NCI-H748 (cell line): ENCODE measurements at regions not wholly inside any gene's neighbourhood (a gene's known extent, or its start where the extent isn't known, plus 50 kb on each side); places are given as distances from the start of the nearest gene placed in this dataset.
"Not testable (repeated sequence)": the region's sequence is repeated elsewhere in the genome, so short reads cannot be mapped to it uniquely, and the experiment has no call there.

Experiments
- DNase-seq: peaks from one replicate; lab custom pipeline; 2025; ENCODE audit not compliant: unreplicated experiment; lab: John Stamatoyannopoulos, UW

DNA sequence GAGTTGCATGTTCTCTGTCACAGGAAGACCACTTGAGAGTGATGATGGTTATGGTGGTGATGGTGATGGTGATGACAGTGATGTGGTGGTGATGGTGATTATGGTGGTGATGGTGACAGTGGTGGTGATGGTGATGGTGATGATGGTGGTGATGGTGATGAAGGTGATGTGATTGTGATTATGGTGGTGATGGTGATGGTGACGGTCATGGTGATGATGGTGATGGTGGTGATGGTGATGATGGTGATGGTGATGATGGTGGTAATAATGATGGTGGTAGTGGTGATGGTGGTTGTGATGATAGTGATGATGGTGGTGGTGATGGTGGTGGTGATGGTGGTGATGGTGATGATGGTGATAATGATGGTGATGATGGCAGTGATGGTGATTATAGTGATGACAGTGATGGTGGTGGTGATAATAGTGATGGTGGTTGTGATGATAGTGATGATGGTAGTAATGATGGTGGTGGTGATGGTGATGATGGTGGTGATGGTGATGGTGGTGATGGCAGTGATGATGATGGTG, 93.7 kb downstream of the ASB1 start:
- no peak for DNase-seq

DNA sequence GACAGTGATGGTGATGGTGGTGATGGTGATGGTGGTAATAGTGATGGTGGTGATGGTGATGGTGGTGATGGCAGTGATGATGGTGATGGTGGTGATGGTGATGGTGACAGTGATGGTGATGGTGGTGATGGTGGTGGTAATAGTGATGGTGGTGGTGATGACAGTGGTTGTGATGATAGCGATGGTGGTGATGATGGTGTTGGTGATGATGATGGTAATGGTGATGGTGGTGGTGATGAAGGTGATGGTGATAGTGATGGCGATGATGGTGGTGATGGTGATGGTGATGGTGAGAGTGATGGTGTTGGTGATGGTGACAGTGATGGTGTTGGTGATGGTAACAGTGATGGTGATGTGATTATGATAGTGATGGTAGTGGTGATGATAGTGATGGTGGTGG, 94.3 kb downstream of the ASB1 start:
- no peak for DNase-seq

DNA sequence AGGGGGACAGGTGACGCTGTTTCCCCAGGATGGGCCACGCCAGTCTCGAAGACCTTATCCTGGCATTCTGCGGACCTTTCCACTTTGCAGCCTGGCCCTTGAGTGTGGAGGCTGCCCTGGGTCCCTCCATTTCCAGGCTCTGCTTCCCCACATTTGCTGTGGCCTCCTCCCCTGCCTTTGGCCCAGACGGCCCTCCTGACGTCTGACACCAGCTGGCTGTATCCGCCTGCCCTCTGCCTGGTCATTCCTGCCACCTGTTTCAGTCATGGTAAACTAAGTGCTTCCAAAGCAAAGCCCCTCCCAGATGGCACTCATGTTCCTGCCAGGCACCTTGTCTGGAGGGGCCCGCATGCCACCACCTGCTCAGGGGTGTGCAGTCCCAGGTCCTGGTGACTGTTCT, 95.1 kb downstream of the ASB1 start:
- DNase-seq = no peak

DNA sequence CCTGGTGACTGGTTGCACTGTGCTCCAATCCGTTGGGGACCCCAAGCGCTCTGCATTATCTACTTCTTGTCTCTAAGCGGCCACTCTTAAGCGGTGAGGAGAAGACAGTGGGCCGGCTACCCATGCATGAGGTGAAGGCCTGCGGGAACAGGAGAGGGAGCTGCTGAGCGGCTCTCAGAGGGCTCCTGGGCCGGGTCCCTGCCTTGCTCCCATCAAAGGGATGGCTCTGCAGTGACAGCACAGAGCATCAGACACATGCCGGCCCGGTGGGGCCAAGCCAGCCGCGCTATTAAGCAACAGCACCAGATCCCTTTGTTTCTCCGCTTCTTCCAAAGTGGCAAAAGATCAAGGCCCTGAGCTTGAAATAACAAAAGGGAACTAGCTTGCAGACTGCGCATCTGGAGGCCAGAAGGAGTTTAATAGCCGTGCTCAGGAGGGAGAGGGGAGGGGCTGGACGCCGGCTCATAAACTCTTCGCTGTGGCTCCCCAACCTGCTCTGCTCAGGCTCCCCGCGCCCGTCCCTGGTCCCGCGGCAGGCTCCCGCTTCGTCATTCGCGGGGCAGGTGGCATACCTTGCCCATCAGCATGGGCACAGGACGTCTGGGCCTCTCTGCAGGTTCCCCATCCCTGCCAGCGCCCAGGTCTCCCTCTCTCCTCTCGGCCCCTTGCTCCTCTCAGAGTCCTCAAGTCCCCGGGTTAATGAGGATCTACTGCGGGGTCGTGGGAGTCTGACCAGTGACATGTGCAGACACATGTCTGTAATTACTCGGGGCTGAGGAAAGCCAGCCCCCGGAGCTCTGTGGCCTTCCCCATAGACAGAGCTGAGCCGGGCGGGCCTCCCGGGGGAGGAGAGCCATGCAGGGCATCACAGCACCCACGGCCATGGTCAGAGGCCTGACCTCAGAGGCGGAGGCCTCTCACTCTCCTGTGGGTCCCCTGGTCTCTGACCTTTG, 96.7 kb downstream of the ASB1 start:
- DNase-seq = no peak

DNA sequence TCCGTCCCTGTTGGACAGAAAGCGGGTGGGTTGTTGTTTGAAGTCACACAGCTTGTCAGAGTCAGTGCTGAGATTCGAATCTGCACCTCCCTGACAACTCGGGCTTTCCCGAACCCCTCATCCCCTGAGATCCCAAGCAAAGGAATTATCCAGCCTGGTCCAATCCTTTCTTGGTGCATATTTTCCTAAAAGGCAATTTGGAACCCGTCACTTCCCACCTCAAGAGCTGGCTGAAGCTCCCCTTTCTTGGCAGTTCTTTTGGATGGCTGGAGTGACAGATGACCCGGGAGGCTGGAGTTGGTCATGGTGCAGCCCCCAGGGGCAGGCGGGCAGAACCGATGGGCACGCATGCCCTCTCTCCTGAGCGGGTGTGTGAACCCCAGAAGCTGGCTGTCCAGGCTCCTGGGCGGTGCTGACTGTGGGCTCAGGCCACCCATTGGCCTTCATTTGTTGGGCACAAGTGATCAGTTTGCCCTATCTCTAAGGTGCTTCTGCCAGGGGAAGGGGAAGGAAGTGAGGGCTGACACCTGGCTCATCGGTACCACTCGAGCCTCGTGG, 97.8 kb downstream of the ASB1 start:
- DNase-seq = no peak

DNA sequence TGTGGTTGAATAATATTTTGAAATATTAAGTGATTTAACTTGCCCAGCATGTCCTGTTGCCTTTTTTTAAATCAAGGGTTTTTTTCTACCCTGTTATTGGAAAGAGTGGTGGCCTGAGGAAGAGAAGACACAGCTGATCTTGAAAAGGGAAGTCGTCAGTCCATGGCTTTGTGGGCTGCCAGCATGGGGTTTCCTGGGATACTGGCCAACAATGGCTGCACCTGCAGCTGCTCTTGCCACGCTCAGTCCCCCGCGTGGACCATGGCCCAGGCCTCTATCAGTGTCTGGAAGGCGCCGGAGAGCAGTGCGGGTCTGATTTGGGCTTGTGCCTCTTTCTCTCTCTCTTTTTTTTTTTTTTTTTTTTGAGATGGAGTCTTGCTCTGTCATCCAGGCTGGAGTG, 99.3 kb downstream of the ASB1 start:
- DNase-seq = peak; percentile 29

DNA sequence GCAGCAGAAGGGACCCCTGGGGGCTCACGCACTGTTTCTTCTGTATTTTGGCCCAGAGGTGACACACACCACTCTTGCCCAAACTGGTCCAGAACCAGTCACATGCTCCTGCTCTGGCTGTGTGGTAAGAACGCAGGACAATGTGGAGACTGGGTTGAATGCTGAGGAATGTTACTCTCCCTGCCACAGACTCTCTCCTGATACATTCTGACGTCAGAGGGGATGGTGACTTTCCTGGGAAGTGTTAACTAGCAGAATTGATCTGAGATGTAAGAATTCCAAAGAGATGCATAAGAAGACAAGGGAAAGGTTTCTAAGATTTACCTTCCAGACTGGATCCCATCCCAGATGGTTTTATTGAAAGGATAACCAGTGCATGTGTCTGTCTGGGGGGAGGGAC, 100.8 kb downstream of the ASB1 start:
- no peak for DNase-seq

DNA sequence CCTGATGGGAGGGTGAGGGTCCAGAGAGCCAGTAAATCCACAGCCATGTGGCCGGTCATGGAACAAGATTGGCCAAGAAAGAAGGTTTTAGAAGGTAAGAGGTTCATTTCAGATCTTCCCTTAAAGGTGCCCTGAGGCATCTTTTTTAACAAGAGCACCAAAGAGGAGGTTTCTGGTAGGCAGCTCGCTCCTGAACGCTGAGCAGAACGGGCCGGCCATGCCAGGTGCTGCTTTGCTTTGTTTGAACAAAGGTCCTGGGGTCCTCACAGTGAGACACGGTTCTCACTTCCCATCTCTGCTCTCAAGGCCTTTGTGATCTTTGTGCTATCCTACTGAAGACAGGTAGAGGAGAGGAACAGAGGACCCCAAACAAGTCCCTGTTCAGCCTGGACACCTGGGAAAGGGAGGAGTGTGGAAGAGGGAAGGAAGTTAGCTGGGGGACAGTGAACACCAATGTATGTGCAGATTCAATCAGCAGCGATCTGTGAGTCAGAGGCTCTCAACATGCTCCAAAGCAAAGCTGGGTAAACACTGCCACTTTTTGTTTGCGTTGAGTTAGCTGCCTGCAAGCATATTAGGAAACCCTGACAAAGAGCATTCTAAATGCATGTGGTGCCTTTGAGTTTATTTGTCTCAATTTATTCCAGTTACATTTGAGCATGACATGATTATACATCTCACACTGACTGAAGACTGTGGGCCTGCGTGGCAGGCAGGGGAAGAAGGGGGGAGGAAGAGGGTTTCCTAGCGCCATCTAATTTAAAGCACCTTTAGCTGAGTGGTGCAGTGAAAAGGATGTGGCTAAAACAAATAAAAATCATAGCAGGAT, 102.4 kb downstream of the ASB1 start:
- peak; percentile 90 for DNase-seq

DNA sequence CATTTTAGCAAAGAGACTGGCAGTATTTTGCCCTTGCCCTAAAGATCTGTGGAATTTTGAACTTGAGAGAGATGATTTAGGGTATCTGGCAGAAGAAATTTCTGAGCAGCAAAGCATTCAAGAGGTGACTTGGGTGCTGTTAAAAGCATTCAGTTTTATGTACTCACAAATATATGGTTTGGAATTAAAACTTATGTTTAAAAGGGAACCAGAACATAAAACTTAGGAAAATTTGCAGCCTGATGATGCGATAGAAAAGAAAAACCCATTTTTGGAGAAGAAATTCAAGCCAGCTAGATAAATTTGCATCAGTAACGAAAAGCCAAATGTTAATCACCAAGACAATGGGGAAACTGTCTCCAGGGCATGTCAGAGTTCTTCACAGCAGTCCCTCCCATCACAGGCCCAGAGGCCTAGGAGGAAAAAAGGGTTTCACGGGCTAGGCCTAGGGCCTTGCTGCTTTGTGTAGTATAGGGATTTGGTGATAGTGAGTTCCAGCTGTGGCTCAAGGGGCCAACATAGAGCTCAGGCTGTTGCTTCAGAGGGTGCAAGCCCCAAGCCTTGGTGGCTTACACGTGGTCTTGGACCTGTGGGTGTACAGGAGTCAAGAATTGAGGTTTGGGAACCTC, 104.4 kb downstream of the ASB1 start:
- DNase-seq = not testable (repeated sequence)

DNA sequence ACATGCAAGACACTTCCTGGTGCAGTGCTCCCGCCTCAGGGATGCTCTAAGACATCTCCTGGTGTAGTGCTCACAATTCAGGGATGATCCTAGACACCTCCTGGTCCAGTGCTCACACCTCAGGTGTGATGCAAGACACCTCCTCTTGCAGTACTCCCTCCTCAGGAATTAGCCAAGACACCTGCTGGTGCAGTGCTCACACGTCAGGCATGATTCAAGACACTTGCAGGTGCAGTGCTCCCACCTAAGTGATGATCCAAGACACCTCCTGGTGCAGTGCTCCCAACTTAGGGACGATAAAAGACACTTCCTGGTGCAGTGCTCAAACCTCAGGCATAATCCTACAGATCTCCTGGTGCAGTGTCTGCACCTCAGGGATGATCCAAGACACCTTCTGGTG, 117.0 kb downstream of the ASB1 start:
- not testable (repeated sequence) for DNase-seq

DNA sequence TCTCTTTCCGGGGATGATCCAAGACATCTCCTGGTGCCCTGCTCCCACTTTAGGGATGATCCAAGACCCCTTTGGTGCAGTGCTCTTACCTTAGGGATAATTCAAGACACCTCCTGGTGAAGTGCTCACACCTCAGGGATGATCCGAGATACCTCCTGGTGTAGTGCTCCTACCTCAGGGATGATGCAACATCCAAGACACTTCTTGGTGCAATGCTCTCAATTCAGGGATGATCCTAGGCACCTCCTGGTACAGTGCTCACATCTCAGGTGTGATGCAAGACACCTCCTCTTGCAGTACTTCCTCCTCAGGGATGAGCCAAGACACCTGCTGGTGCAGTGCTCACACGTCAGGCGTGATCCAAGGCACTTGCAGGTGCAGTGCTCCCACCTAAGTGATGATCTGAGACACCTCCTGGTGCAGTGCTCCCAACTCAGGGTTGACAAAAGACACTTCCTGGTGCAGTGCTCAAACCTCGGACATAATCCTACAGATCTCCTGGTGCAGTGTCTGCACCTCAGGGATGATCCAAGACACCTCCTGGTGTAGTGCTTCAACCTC, 122.3 kb downstream of the ASB1 start:
- no peak for DNase-seq

DNA sequence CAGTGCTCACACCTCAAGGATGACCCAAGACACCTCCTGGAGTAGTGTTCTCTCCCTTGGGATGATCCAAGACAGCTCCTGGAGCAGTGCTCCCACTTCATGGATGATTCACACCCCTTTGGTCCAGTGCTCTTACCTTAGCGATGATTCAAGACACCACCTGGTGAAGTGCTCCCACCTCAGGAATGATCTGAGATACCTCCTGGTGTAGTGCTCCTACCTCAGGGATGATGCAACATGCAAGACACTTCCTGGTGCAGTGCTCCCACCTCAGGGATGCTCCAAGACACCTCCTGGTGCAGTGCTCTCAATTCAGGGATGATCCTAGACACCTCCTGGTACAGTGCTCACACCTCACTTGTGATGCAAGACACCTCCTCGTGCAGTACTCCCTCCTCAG, 123.1 kb downstream of the ASB1 start:
- DNase-seq = no peak

DNA sequence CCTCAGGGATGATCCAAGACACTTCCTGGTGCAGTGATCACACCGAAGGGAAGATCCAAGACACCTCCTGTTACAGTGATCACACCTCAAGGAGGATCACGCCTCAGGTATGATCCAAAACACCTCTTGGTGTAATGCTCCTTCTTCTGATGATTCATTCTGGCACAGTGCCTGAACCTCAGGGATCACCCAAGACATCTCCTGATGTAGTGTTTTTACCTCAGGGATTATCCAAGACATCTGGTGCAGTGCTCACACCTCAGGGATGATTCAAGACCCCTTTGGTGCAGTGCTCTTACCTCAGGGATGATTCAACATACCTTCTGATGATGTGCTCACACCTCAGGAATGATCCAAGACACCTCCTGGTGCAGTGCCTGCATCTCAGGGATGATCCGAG, 124.4 kb downstream of the ASB1 start:
- DNase-seq = no peak

DNA sequence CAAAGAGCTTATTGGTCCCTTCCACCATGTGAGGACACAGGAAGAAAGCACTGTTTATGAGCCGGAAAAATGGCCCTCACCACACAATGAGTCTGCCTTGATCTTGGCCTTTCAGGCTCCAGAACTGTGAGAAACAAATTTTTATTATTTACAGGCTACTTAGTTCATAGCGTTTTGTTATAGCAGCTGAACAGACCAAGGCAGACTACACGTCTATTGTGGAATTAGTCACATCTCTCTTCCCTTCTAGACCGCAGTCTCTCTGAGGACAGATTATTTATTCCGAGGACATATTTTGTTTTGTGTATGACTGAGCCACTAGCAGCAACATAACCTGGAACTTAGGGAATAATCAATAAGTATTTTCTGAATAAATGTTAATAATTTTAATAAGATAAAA, 125.5 kb downstream of the ASB1 start:
- no peak for DNase-seq

DNA sequence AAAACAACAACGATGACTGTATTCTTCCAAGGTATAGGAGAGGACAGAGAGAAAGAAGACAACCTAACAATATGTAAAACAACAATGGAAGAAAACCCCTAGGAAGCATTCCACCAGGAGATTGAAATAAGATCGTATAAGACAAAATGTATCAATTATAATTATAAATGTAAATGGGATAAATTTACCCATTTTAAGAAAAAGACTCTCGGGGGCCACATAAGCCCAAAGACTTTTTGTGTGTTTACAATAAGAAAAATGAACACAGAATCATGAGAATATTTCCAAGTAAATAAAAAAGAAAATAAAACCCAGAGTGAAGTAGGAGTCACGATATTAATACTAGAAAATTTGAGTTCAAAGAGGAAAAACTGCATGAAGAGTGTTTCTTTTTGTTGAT, 126.4 kb downstream of the ASB1 start:
- DNase-seq = no peak

DNA sequence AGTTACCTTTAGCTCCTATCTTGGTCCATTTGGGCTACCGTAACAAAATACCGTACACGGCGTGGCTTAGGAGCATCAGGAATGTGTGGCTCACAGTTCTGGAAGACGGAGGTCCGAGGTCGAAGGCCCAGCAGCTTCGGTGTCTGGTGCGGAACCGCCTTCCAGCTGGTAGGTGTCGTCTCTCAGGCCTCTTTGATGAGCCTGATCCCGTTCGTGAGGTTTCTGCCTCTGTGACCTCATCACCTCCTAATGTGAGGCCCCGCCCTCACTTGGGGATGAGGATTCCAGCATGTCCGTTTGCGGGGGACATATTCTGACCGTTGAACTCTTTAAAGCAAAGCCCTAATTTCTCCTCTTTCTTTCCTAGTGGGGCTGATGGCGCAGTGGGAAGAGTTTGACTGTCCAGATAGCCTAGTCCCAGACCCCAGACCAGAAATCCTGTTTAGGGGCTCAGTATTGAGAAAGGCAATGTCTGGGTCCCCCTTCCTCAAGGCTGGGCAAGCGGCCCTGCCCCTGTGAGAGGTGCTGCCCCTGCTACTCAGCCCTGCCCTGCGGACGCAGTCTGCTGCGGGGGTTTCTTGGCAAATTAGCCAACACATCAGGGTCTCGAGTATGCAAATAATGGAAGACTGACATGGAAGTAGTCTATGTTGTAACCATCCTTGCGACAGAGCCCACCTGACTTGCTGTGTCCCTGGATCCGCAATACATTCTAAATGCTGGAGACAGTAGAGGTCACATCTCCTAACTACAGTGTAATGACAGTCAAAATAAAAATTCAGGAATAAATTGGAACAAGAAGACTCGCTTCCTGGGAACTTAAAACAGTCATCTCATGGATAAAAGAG, 128.0 kb downstream of the ASB1 start:
- DNase-seq = no peak

DNA sequence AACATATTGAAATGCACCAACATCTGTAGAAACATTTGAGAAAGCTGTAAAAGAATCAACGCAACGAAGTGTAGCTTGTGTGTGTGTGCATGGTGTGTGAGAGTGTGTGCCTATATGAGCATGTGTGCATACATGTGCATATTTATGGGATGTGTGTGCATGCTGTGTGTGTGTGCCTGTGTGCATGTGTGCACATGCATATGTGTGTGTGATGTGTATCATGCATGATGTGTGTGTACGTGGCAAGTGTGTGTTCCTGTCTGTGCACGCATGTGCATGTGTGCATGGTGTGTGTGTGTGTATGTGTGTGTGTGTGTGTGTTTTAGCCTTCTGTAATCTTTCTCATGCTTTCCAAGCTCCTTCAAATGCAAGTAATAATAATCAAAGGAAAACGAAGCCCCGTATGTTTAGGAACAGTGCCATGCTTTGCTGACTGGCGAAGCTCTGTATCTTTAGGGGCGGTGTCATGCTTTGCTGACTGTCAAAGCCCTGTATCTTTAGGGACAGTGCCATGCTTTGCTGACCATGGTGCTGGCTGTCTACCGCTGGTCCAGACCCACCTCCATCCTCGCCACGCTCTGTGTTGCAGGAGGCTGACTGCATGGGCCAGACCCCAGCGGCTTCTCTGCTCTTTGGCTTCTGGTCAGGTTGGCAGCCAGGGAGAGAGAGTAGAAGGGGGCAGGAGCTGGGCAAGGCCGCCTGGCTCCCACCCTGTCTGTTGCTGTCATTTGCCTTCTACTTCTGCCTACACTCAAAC, 129.2 kb downstream of the ASB1 start:
- no peak for DNase-seq

DNA sequence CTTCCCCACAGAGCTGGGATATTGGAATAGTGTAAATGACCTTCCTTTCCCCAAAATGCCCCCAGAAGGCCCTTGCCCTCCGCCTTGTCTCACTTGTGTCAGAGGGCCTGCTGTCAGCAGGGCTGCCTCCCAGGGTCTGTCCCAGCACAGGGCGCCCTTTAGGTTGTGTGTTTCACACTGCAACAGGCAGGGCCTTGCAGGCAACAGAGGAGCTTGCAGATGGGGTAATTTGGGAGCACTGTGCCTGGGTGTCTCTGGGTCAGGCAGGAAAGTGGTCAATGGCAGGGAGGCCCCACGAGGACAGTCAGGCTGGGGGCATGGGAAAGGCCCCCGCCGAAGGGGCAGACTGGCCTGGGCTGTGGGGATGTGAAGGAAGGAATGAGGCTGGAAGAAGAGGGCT, 130.7 kb downstream of the ASB1 start:
- DNase-seq = no peak

DNA sequence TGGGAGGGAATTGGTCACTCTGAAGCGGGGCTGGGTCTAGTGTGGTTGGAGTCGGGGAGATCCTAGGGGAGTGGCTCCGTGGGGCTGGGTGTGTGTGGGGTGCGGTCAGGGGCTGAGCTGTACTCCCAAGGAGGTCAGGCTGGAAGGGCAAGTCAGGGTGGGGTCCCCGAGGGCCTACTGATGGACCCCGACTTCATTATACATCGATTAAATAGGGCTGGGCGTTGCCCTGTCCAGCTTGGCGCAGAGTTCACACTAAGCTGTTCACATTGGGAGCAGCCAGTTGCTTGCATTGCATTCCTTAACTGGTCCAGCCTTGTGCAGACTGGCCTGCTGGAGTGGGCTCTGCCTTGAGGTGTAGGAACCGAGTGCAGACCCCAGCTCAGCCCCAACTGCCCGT, 131.2 kb downstream of the ASB1 start:
- no peak for DNase-seq
